HCT116 (cell line): ENCODE measurements at regions not wholly inside any gene's neighbourhood (a gene's known extent, or its start where the extent isn't known, plus 50 kb on each side); places are given as distances from the start of the nearest gene placed in this dataset.

Experiments used
- ATAC-seq: fragments of 200-7000 bp; cut with Tn5 transposase; 2 replicates; pipeline ENCODE4 v1.9.1; 2020; ENCODE audit warnings: mild to moderate bottlenecking, moderate library complexity
- BruUV-seq: library from RNA; stranded (reverse); fragments of 400-500 nt; replicated peaks from 2 replicates; lab custom pipeline; 2021; lab: Mats Ljungman, UMichigan
- CTCF ChIA-PET: fragments of 300-600 bp; sonication (Branson Sonifier 250); formaldehyde crosslinking; loops from one replicate; lab custom pipeline; 2021; ENCODE audit warnings: antibody characterized with exemption; lab: Charles Lee
- POLR2A ChIA-PET: fragments of 300-600, 350-600 bp; sonication (Branson Sonifier 250); formaldehyde crosslinking; loops from one replicate; lab custom pipeline; 2021; ENCODE audit warnings: antibody characterized with exemption; lab: Charles Lee
- RAD21 ChIA-PET, 2 experiments: fragments of 300-600 bp; sonication (Branson Sonifier 250); formaldehyde crosslinking; loops; one replicate each; lab custom pipeline; 2023; ENCODE audit warnings: low total read pairs in 2 of 2; ENCODE audit not compliant: uncharacterized antibody in 2 of 2, unreplicated experiment in 2 of 2, low non-redundant PET in 1 of 2; lab: Charles Lee
- DNase-seq: peaks from one replicate; pipeline ENCODE4 v3.0.0-alpha.2; 2010; ENCODE audit warnings: low read depth, low spot score
- H2AFZ ChIP-seq: fragments of 200-600 bp; shearing (Covaris generic), sonication (generic); 2 replicates; pipeline ENCODE4 v1.6.1; 2017; ENCODE audit warnings: low read depth, mixed run types, mixed read lengths, antibody characterized with exemption, low read length; ENCODE audit not compliant: poor library complexity, severe bottlenecking
- H3K27ac ChIP-seq: 2 replicates; pipeline ENCODE4 v1.5.1; 2012; ENCODE audit warnings: low read depth, low read length
- H3K27me3 ChIP-seq: fragments of 200-600 bp; sonication (generic); 2 replicates; pipeline ENCODE4 v1.6.1; 2016; ENCODE audit warnings: mixed run types, low read length, mixed read lengths; ENCODE audit not compliant: insufficient read depth
- H3K36me3 ChIP-seq, 2 experiments: fragments of 200-500 bp in 1 of 2; fragments of 200-600 bp in 1 of 2; sonication (Bioruptor generic) in 1 of 2; sonication (generic) in 1 of 2; 2 replicates each; pipeline versions ENCODE4 v1.5.1 to v1.6.1; 2014 to 2016; ENCODE audit warnings: low read length in 2 of 2, inconsistent platforms in 1 of 2, mixed read lengths in 1 of 2, mixed run types in 1 of 2; ENCODE audit not compliant: insufficient read depth in 2 of 2, control insufficient read depth in 1 of 2
- H3K4me1 ChIP-seq, 2 experiments: fragments of 200-600 bp in 1 of 2; sonication (generic) in 1 of 2; 2 replicates each; pipeline versions ENCODE4 v1.5.1 to v1.6.1; 2012 to 2017; ENCODE audit warnings: low read length in 2 of 2, inconsistent platforms in 1 of 2, mild to moderate bottlenecking in 1 of 2, mixed read lengths in 1 of 2, mixed run types in 1 of 2, moderate library complexity in 1 of 2; ENCODE audit not compliant: insufficient read depth in 2 of 2, control insufficient read depth in 1 of 2
- H3K4me2 ChIP-seq: fragments of 200-600 bp; sonication (generic); 2 replicates; pipeline ENCODE4 v1.6.1; 2017; ENCODE audit warnings: mixed run types, low read length, mixed read lengths
- H3K4me3 ChIP-seq, 2 experiments: fragments of 200-600 bp in 1 of 2; sonication (generic) in 1 of 2; replicated peaks in 1 of 2; 2 replicates each; pipeline ENCODE4 v1.5.1; 2011 to 2016; ENCODE audit warnings: low read length in 2 of 2, control low read depth in 1 of 2, low read depth in 1 of 2, mild to moderate bottlenecking in 1 of 2, mixed read lengths in 1 of 2, mixed run types in 1 of 2
- H3K79me2 ChIP-seq: fragments of 200-600 bp; sonication (generic); 2 replicates; pipeline ENCODE4 v1.6.1; 2017; ENCODE audit warnings: mild to moderate bottlenecking, mixed run types, low read length, moderate library complexity, mixed read lengths; ENCODE audit not compliant: insufficient read depth
- H3K9ac ChIP-seq: fragments of 200-600 bp; sonication (generic); 2 replicates; pipeline ENCODE4 v1.6.1; 2016; ENCODE audit warnings: low read length, mixed read lengths
- H3K9me2 ChIP-seq: fragments of 200-600 bp; sonication (generic), shearing (Covaris generic); 2 replicates; pipeline ENCODE4 v1.6.1; 2017; ENCODE audit warnings: mixed run types, mild to moderate bottlenecking, moderate library complexity; ENCODE audit not compliant: insufficient read depth
- H3K9me3 ChIP-seq, 2 experiments: fragments of 200-500 bp in 1 of 2; fragments of 200-600 bp in 1 of 2; sonication (Bioruptor generic) in 1 of 2; sonication (generic) in 1 of 2; 2 replicates each; pipeline ENCODE4 v1.6.1; 2014 to 2017; ENCODE audit warnings: low read length in 2 of 2, mixed read lengths in 2 of 2, inconsistent platforms in 1 of 2, low read depth in 1 of 2, mild to moderate bottlenecking in 1 of 2, mixed run types in 1 of 2, moderate library complexity in 1 of 2; ENCODE audit not compliant: control insufficient read depth in 1 of 2, insufficient read depth in 1 of 2
- H4K20me1 ChIP-seq: fragments of 200-600 bp; sonication (generic), shearing (Covaris generic); 2 replicates; pipeline ENCODE4 v1.6.1; 2017; ENCODE audit warnings: mixed run types, mild to moderate bottlenecking, moderate library complexity; ENCODE audit not compliant: insufficient read depth
- CEBPB ChIP-seq: IDR thresholded peaks from 2 replicates; pipeline ENCODE4 v1.6.1; 2012; ENCODE audit warnings: low read depth
- EGR1 ChIP-seq: IDR thresholded peaks from 2 replicates; pipeline ENCODE4 v1.6.1; 2012; ENCODE audit warnings: low read depth
- EZH2 ChIP-seq: fragments of 200-600 bp; sonication (generic); IDR thresholded peaks from 2 replicates; pipeline ENCODE4 v1.6.1; 2017; ENCODE audit warnings: antibody characterized with exemption, mixed run types
- JUND ChIP-seq: IDR thresholded peaks from 2 replicates; pipeline ENCODE4 v1.6.1; 2012
- MAX ChIP-seq: IDR thresholded peaks from 2 replicates; pipeline ENCODE4 v1.6.1; 2012
- POLR2A ChIP-seq: IDR thresholded peaks from 2 replicates; pipeline ENCODE4 v1.7.0; 2011; ENCODE audit warnings: borderline replicate concordance; ENCODE audit not compliant: insufficient read depth, insufficient read length; ENCODE audit errors: extremely low read depth
- POLR2AphosphoS5 ChIP-seq: IDR thresholded peaks from 2 replicates; pipeline ENCODE4 v1.6.1; 2011; ENCODE audit warnings: mild to moderate bottlenecking, low read depth, low read length, moderate library complexity
- RAD21 ChIP-seq: IDR thresholded peaks from 2 replicates; pipeline ENCODE4 v1.6.1; 2012; ENCODE audit warnings: low read depth, mild to moderate bottlenecking
- SIN3A ChIP-seq: IDR thresholded peaks from 2 replicates; pipeline ENCODE4 v1.6.1; 2012; ENCODE audit warnings: low read depth
- SRF ChIP-seq: IDR thresholded peaks from 2 replicates; pipeline ENCODE4 v1.6.1; 2012; ENCODE audit warnings: low read depth
- YY1 ChIP-seq: IDR thresholded peaks from 2 replicates; pipeline ENCODE4 v1.6.1; 2011; ENCODE audit warnings: low read length, low read depth, moderate library complexity, mild to moderate bottlenecking; ENCODE audit not compliant: insufficient replicate concordance; ENCODE audit errors: extremely low read depth
- ZFX ChIP-seq: fragments of 450-650 bp; IDR thresholded peaks from 2 replicates; pipeline ENCODE4 v1.6.1; 2017
- intact Hi-C: fragments of 100-400 bp; cut with micrococcal nuclease; formaldehyde crosslinking; loops from 2 replicates; pipeline ENCODE4 v1.10.0; 2022
- TF ChIP-seq, protein P1 (sequence below): IDR thresholded peaks from 2 replicates; pipeline ENCODE4 v1.6.1; 2012

GRCh38 chr10:4556527-4556926 is 269.5 kb upstream of the AKR1E2 start:
- intact Hi-C loops, result no loop called here
- Histone ChIP-seq H3K27ac (no peak overlapping the region), H3K79me2 (no peaks in the 10 kb centered on the region), H3K4me1 (no peaks in the 10 kb centered on the region), H4K20me1 (no peaks in the 10 kb centered on the region), H3K27me3 (no peaks in the 10 kb centered on the region), H3K9me3 (no peaks in the 10 kb centered on the region), H3K9me2 (no peaks in the 10 kb centered on the region), H3K36me3 (no peaks in the 10 kb centered on the region), H3K4me3 (no peak overlapping the region)
- ATAC-seq, result no peak
- POLR2A ChIA-PET, result no interaction called here
- CTCF ChIA-PET, result no interaction called here
- no peak for TF ChIP-seq MAX
- TF ChIP-seq POLR2AphosphoS5, result no peak
- TF ChIP-seq CEBPB, result no peak
- no peak for TF ChIP-seq YY1
- TF ChIP-seq SIN3A, result no peak
- no peak for TF ChIP-seq POLR2A
- TF ChIP-seq RAD21, result no peak
- TF ChIP-seq JUND, result no peak
- TF ChIP-seq, protein P1, sequence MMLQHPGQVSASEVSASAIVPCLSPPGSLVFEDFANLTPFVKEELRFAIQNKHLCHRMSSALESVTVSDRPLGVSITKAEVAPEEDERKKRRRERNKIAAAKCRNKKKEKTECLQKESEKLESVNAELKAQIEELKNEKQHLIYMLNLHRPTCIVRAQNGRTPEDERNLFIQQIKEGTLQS, result no peak
- TF ChIP-seq EZH2, result no peak
- no peak for TF ChIP-seq ZFX
- TF ChIP-seq SRF, result no peak
- TF ChIP-seq, all 23 proteins: peak for 0
- Histone ChIP-seq H3K4me2 (no peak overlapping the region), H3K9ac (no peak overlapping the region), H2AFZ (no peak overlapping the region)
- DNase-seq, result no peak
- RAD21 ChIA-PET, result no interaction called here
- BruUV-seq, result no TSS peak

- ChIA-PET RAD21 (no interaction called here), CTCF (no interaction called here), POLR2A (no interaction called here)
- H3K27me3 ChIP-seq, result no peaks in the 10 kb centered on the region
- no peaks in the 10 kb centered on the region for H3K36me3 ChIP-seq
- H3K4me1 ChIP-seq, result no peaks in the 10 kb centered on the region
- H3K79me2 ChIP-seq, result no peaks in the 10 kb centered on the region
- intact Hi-C loops, result no loop called here
- DNase-seq (no peak), ATAC-seq (no peak)
- H3K4me3 ChIP-seq, result no peak overlapping the region
- no peak overlapping the region for H2AFZ ChIP-seq
- H3K9me2 ChIP-seq, result no peaks in the 10 kb centered on the region
- TF ChIP-seq MAX (no peak), EGR1 (no peak)
- H3K27ac ChIP-seq, result no peak overlapping the region
- no peaks in the 10 kb centered on the region for H3K9me3 ChIP-seq
- no peaks in the 10 kb centered on the region for H4K20me1 ChIP-seq
- no peak overlapping the region for H3K9ac ChIP-seq
- no TSS peak for BruUV-seq
- no peak overlapping the region for H3K4me2 ChIP-seq
These were observed 270.1 kb upstream of the AKR1E2 start for GRCh38 chr10:4555920-4556319.
